WTC11 (cell line): ENCODE measurements at regions not wholly inside any gene's neighbourhood (a gene's known extent, or its start where the extent isn't known, plus 50 kb on each side); places are given as distances from the start of the nearest gene placed in this dataset.
"Not testable (repeated sequence)": the region's sequence is repeated elsewhere in the genome, so short reads cannot be mapped to it uniquely, and the experiment has no call there.

Experiments
- ATAC-seq: fragments of 200-7000 bp; cut with Tn5 transposase; 2 replicates; pipeline ENCODE4 v1.10.0; 2021; ENCODE audit warnings: mild to moderate bottlenecking, moderate library complexity
- CTCF ChIA-PET: fragments of 300-600 bp; sonication (Branson Sonifier 250); formaldehyde crosslinking; loops from one replicate; lab custom pipeline; 2021; ENCODE audit warnings: antibody characterized with exemption; lab: Charles Lee
- POLR2A ChIA-PET: fragments of 350-600 bp; sonication (Branson Sonifier 250); formaldehyde crosslinking; loops from one replicate; lab custom pipeline; 2021; ENCODE audit warnings: antibody characterized with exemption; lab: Charles Lee
- DNase-seq: peaks from one replicate; pipeline ENCODE4 v3.0.0; 2021; ENCODE audit warnings: low spot score
- H3K27ac Mint-ChIP-seq: 2 replicates; pipeline ENCODE4 v1.8.0; 2021; ENCODE audit warnings: mixed read lengths
- H3K27me3 Mint-ChIP-seq: 2 replicates; pipeline ENCODE4 v1.8.0; 2021; ENCODE audit warnings: low read depth, mild to moderate bottlenecking, moderate library complexity, mixed read lengths
- H3K36me3 Mint-ChIP-seq: 2 replicates; pipeline ENCODE4 v1.8.0; 2021; ENCODE audit warnings: mixed read lengths
- H3K4me1 Mint-ChIP-seq: 2 replicates; pipeline ENCODE4 v1.8.0; 2022; ENCODE audit warnings: mixed read lengths
- H3K4me3 Mint-ChIP-seq: 2 replicates; pipeline ENCODE4 v1.8.0; 2021; ENCODE audit warnings: mild to moderate bottlenecking, moderate library complexity, mixed read lengths
- H3K9me3 Mint-ChIP-seq: 2 replicates; pipeline ENCODE4 v1.8.0; 2021; ENCODE audit warnings: mixed read lengths
- FOXP1 ChIP-seq: sonication (generic); formaldehyde crosslinking; IDR thresholded peaks from 2 replicates; pipeline ENCODE4 v1.8.0; 2022; ENCODE audit warnings: missing genetic modification reagents, mild to moderate bottlenecking, moderate library complexity, borderline replicate concordance
- JAZF1 ChIP-seq: fragments of 250-450 bp; sonication (Bioruptor Pico); IDR thresholded peaks from 2 replicates; pipeline ENCODE4 v1.9.0; 2021; ENCODE audit warnings: moderate library complexity, mild to moderate bottlenecking, inconsistent platforms
- MXD4 ChIP-seq: fragments of 250-450 bp; sonication (Bioruptor Pico); IDR thresholded peaks from 2 replicates; pipeline ENCODE4 v1.8.0; 2021; ENCODE audit warnings: mild to moderate bottlenecking, moderate library complexity, borderline replicate concordance
- TEAD4 ChIP-seq: sonication (generic); formaldehyde crosslinking; IDR thresholded peaks from 2 replicates; pipeline ENCODE4 v1.8.0; 2022; ENCODE audit warnings: mild to moderate bottlenecking, missing genetic modification reagents
- ZBTB21 ChIP-seq: sonication (generic); formaldehyde crosslinking; IDR thresholded peaks from 2 replicates; pipeline ENCODE4 v1.8.1; 2023; ENCODE audit warnings: mild to moderate bottlenecking, missing genetic modification reagents, borderline replicate concordance
- ZNF671 ChIP-seq: fragments of 250-450 bp; sonication (Bioruptor Pico); IDR thresholded peaks from 2 replicates; pipeline ENCODE4 v1.8.0; 2021; ENCODE audit warnings: mild to moderate bottlenecking
- TF ChIP-seq, protein P1 (sequence below): fragments of 200-600 bp; IDR thresholded peaks from 2 replicates; pipeline ENCODE4 v1.8.0; 2022; ENCODE audit warnings: antibody characterized with exemption
- TF ChIP-seq, protein P2 (sequence below): sonication (generic); formaldehyde crosslinking; IDR thresholded peaks from 2 replicates; pipeline ENCODE4 v1.8.0; 2022; ENCODE audit warnings: missing genetic modification reagents

DNA sequence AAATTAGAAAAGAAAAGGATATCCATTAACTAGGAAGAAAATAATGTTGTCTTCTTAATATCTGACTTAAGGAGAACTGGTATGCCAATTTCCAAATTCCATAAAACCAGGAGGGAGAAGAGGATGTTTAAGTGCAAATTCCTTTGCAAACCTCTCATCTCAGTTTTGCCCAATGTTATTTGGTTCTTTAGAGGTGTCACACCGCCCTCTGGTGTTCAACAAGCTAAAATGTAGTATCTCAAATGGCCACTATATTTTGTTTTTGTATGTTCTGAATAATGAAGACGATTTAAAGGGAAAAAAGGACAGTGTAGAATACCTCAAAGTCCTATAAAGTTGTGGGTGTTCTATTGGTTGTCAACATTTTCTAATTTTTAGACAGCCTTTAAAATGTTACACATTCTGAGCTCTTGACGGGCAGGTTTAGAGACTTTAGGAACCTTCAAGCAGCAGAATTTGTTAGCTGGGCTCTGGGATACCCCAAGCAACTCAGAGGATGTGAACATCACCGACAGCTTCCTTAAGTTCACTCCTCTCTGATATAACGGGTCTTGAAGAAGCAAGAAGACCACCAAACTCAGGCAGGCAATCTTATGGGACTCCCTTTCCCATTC is 458.3 kb downstream of the MFSD1 start:
- DNase-seq, result peak; percentile 31
- ChIA-PET POLR2A (no interaction called here), CTCF (interaction anchor here (0.5 to 5.2 kb wide), 23 partner anchors 8 to 951 kb away, joined by 3 to 30 read pairs (median 4); partner anchors contain the start of genes IL12A and MFSD1)
- ATAC-seq, result peak; percentile 71
- Mint-ChIP-seq H3K36me3 (no peaks in the 10 kb centered on the region), H3K4me1 (no peaks in the 10 kb centered on the region), H3K27me3 (no peaks in the 10 kb centered on the region; the same call in 1 of the 2 replicates), H3K4me3 (no peak overlapping the region), H3K27ac (no peak overlapping the region), H3K9me3 (no peaks in the 10 kb centered on the region)
- TF ChIP-seq FOXP1, result no peak
- TF ChIP-seq, protein P1, sequence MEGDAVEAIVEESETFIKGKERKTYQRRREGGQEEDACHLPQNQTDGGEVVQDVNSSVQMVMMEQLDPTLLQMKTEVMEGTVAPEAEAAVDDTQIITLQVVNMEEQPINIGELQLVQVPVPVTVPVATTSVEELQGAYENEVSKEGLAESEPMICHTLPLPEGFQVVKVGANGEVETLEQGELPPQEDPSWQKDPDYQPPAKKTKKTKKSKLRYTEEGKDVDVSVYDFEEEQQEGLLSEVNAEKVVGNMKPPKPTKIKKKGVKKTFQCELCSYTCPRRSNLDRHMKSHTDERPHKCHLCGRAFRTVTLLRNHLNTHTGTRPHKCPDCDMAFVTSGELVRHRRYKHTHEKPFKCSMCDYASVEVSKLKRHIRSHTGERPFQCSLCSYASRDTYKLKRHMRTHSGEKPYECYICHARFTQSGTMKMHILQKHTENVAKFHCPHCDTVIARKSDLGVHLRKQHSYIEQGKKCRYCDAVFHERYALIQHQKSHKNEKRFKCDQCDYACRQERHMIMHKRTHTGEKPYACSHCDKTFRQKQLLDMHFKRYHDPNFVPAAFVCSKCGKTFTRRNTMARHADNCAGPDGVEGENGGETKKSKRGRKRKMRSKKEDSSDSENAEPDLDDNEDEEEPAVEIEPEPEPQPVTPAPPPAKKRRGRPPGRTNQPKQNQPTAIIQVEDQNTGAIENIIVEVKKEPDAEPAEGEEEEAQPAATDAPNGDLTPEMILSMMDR, result peak; percentile 57
- TF ChIP-seq, protein P2, sequence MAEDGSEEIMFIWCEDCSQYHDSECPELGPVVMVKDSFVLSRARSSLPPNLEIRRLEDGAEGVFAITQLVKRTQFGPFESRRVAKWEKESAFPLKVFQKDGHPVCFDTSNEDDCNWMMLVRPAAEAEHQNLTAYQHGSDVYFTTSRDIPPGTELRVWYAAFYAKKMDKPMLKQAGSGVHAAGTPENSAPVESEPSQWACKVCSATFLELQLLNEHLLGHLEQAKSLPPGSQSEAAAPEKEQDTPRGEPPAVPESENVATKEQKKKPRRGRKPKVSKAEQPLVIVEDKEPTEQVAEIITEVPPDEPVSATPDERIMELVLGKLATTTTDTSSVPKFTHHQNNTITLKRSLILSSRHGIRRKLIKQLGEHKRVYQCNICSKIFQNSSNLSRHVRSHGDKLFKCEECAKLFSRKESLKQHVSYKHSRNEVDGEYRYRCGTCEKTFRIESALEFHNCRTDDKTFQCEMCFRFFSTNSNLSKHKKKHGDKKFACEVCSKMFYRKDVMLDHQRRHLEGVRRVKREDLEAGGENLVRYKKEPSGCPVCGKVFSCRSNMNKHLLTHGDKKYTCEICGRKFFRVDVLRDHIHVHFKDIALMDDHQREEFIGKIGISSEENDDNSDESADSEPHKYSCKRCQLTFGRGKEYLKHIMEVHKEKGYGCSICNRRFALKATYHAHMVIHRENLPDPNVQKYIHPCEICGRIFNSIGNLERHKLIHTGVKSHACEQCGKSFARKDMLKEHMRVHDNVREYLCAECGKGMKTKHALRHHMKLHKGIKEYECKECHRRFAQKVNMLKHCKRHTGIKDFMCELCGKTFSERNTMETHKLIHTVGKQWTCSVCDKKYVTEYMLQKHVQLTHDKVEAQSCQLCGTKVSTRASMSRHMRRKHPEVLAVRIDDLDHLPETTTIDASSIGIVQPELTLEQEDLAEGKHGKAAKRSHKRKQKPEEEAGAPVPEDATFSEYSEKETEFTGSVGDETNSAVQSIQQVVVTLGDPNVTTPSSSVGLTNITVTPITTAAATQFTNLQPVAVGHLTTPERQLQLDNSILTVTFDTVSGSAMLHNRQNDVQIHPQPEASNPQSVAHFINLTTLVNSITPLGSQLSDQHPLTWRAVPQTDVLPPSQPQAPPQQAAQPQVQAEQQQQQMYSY (CRISPR knock-in tag), result no peak

DNA sequence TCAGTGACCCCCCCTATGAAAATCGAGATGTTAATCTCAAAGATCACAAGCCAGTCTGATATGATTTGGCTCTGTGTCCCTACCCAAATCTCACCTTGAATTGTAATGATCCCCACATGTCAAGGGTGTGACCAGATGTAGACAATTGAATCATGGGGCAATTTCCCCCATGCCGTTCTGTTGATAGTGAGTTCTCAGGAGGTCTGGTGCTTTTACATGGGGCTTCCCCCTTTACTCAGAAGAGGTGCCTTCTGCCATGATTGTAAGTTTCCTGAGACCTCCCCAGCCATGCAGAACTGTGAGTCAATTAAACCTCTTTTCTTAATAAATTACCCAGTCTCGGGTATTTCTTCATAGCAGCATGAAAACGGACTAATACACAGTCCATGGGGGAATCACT is 459.5 kb downstream of the MFSD1 start:
- H3K4me1 Mint-ChIP-seq, H3K27ac Mint-ChIP-seq, DNase-seq, H3K36me3 Mint-ChIP-seq, H3K27me3 Mint-ChIP-seq, ATAC-seq, H3K4me3 Mint-ChIP-seq, H3K9me3 Mint-ChIP-seq, POLR2A ChIA-PET: not testable (repeated sequence)
- CTCF ChIA-PET, result interaction anchor here (1.1 to 5.2 kb wide), 5 partner anchors 9 to 950 kb away, joined by 3 to 30 read pairs (median 4); no protein-coding TSS in a partner anchor

DNA sequence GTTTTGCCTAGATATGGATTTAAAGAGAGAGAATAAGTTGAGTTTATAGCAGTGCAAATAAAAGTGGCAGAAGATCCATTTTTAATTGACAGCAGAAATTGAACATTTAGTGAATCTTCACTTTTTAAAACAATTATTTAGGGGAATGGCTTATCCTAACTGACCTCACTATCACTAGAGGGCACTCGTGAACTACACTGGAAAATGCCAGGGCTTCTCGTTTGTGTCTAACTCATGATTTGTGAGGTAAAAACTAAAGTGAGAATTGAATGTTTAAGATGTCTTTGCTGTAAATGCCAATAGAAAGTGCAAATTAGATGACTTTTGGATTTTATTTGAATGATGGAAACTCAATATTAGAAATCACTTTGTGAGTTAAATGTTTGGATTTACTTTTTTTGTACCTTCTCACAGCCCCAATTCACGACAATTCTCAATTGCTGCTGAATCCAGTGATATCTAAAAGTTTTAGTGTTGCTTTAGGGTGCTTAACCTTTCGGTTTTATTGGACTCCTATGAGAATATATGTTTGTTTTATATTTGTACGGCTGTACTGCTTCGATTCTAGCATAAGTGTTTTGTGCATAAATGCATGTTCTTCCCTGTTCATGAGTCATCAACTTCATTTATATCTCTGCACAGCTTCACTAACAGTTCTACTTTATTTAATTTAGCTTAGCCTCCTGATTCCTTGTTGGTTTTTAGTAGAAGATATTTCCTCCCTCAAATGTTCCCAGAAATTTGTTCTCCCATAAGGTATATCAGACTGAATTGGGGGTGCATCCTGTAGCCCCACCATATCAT is 462.1 kb downstream of the MFSD1 start:
- POLR2A ChIA-PET, result no interaction called here
- H3K9me3 Mint-ChIP-seq, result no peaks in the 10 kb centered on the region

DNA sequence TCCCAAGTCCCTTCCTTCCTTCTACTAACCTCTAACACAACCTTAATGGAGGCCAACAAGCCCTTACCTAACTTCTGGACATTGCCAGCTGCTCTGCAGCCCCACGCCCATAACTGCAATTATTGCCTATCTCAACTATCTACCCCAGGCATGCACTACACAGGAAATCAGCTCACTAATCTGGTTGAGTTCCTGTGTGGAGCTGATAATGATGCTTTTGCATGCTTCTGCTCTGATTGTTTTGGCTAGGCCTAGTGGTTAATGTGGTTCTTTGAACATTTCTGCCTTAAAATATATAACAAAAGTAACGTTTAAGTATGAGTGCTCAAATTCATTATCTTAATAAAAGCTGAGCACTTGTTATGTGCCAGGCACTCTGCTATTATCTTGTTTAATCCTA is 463.9 kb downstream of the MFSD1 start:
- no peak overlapping the region for H3K4me3 Mint-ChIP-seq
- TF ChIP-seq MXD4 (no peak), ZNF671 (no peak), ZBTB21 (CRISPR knock-in tag) (no peak), TEAD4 (CRISPR knock-in tag) (no peak), JAZF1 (CRISPR knock-in tag) (no peak)
- H3K4me1 Mint-ChIP-seq, result no peaks in the 10 kb centered on the region
- no peaks in the 10 kb centered on the region for H3K36me3 Mint-ChIP-seq
- ChIA-PET CTCF (interaction anchor here (0.5 to 3.7 kb wide), 12 partner anchors 7 to 739 kb away, joined by 3 to 27 read pairs (median 6); partner anchors contain the start of gene IL12A), POLR2A (no interaction called here)
- no peaks in the 10 kb centered on the region for H3K9me3 Mint-ChIP-seq
- no peak overlapping the region for H3K27ac Mint-ChIP-seq
- no peaks in the 10 kb centered on the region for H3K27me3 Mint-ChIP-seq
- no peak for DNase-seq
- no peak for ATAC-seq

More for the DNA sequence above, 462.1 kb downstream of the MFSD1 start:
- TF ChIP-seq, protein P1, result peak; percentile 14; the same call in 1 of the 2 replicates
- no peak for TF ChIP-seq ZBTB21 (CRISPR knock-in tag)
- Mint-ChIP-seq H3K27ac (no peak overlapping the region), H3K36me3 (no peaks in the 10 kb centered on the region), H3K27me3 (no peaks in the 10 kb centered on the region), H3K4me3 (no peak overlapping the region), H3K4me1 (no peaks in the 10 kb centered on the region)
- ATAC-seq, result peak; percentile 23; the same call in 1 of the 2 replicates
- CTCF ChIA-PET, result interaction anchor here (1.5 to 3.7 kb wide), 3 partner anchors 58 to 541 kb away, joined by 4 to 27 read pairs (median 24); no protein-coding TSS in a partner anchor
- peak; percentile 17 for DNase-seq
